Amniotic epithelial cell (primary cell): ENCODE measurements at regions not wholly inside any gene's neighbourhood (a gene's known extent, or its start where the extent isn't known, plus 50 kb on each side); places are given as distances from the start of the nearest gene placed in this dataset.
"Not testable (repeated sequence)": the region's sequence is repeated elsewhere in the genome, so short reads cannot be mapped to it uniquely, and the experiment has no call there.

Experiments
- DNase-seq: peaks from one replicate; pipeline ENCODE4 v3.0.0-alpha.2; 2010; ENCODE audit warnings: low read depth

- peak; percentile 42 for DNase-seq
Observed at GRCh38 chr5:104598285-104598684, 1035.7 kb upstream of the NUDT12 start.

- DNase-seq = peak; percentile 17
Observed at GRCh38 chr5:104594850-104595249, 1032.3 kb upstream of the NUDT12 start.

- DNase-seq = no peak
Observed at GRCh38 chr5:104576677-104577076, 1014.1 kb upstream of the NUDT12 start.

- DNase-seq = no peak
Observed at GRCh38 chr5:104573949-104574709, 1011.5 kb upstream of the NUDT12 start.

GRCh38 chr5:104569621-104570020, 1007.0 kb upstream of the NUDT12 start:
- DNase-seq = peak; percentile 7

GRCh38 chr5:104564530-104564929, 1001.9 kb upstream of the NUDT12 start:
- no peak for DNase-seq

- DNase-seq = no peak
Observed at GRCh38 chr5:104556957-104557356, 994.4 kb upstream of the NUDT12 start.

GRCh38 chr5:104551628-104552027, 989.0 kb upstream of the NUDT12 start:
- no peak for DNase-seq

- not testable (repeated sequence) for DNase-seq
Observed at GRCh38 chr5:104546871-104547270, 984.3 kb upstream of the NUDT12 start.

GRCh38 chr5:104541141-104541785, 978.7 kb upstream of the NUDT12 start:
- no peak for DNase-seq

GRCh38 chr5:104540448-104540847, 977.9 kb upstream of the NUDT12 start:
- DNase-seq = peak; percentile 80

GRCh38 chr5:104539618-104540350, 977.2 kb upstream of the NUDT12 start:
- no peak for DNase-seq

- DNase-seq = no peak
Observed at GRCh38 chr5:104538734-104539133, 976.1 kb upstream of the NUDT12 start.

GRCh38 chr5:104533498-104533897, 970.9 kb upstream of the NUDT12 start:
- peak; percentile 5 for DNase-seq

- peak; percentile 3 for DNase-seq
Observed at GRCh38 chr5:104526866-104527265, 964.3 kb upstream of the NUDT12 start.

GRCh38 chr5:104513640-104514072, 951.1 kb upstream of the NUDT12 start:
- DNase-seq = peak; percentile 57

GRCh38 chr5:104513121-104513602, 950.6 kb upstream of the NUDT12 start:
- DNase-seq = peak; percentile 92

- peak; percentile 28 for DNase-seq
Observed at GRCh38 chr5:104512063-104512825, 949.7 kb upstream of the NUDT12 start.

GRCh38 chr5:104498281-104498680, 935.7 kb upstream of the NUDT12 start:
- DNase-seq = peak; percentile 64

- no peak for DNase-seq
Observed at GRCh38 chr5:104494083-104494482, 931.5 kb upstream of the NUDT12 start.

- no peak for DNase-seq
Observed at GRCh38 chr5:104472811-104473210, 910.2 kb upstream of the NUDT12 start.

GRCh38 chr5:104456122-104456521, 893.5 kb upstream of the NUDT12 start:
- no peak for DNase-seq
